ENCODE measurements at regions not wholly inside any gene's neighbourhood (a gene's known extent, or its start where the extent isn't known, plus 50 kb on each side); places are given as distances from the start of the nearest gene placed in this dataset.
"Not testable (repeated sequence)": the region's sequence is repeated elsewhere in the genome, so short reads cannot be mapped to it uniquely, and the experiment has no call there.

GRCh38 chr10:28434063-28434462, 98.9 kb upstream of the WAC start:
- no peak for DNase-seq (ENCODE audit: low read depth in 2 of 3, low spot score in 2 of 3)

GRCh38 chr10:28442403-28442802, 90.5 kb upstream of the WAC start:
- DNase-seq (ENCODE audit: low read depth in 2 of 3, low spot score in 2 of 3): no peak

- DNase-seq (ENCODE audit: low read depth in 2 of 3, low spot score in 2 of 3): no peak
Measured at GRCh38 chr10:28444031-28444430, 88.9 kb upstream of the WAC start.

GRCh38 chr10:28445516-28445915, 87.4 kb upstream of the WAC start:
- DNase-seq (ENCODE audit: low read depth in 2 of 3, low spot score in 2 of 3): no peak

GRCh38 chr10:28449382-28449781, 83.5 kb upstream of the WAC start:
- DNase-seq (ENCODE audit: low read depth in 2 of 3, low spot score in 2 of 3): no peak

- no peak for DNase-seq (ENCODE audit: low read depth in 2 of 3, low spot score in 2 of 3)
Measured at GRCh38 chr10:28449926-28450325, 83.0 kb upstream of the WAC start.

- no peak for DNase-seq (ENCODE audit: low read depth in 2 of 3, low spot score in 2 of 3)
Measured at GRCh38 chr10:28453926-28454325, 79.0 kb upstream of the WAC start.

GRCh38 chr10:28457110-28457509, 75.8 kb upstream of the WAC start:
- no peak for DNase-seq (ENCODE audit: low read depth in 2 of 3, low spot score in 2 of 3)

GRCh38 chr10:28457873-28458272, 75.0 kb upstream of the WAC start:
- not testable (repeated sequence) for DNase-seq (ENCODE audit: low read depth in 2 of 3, low spot score in 2 of 3)

- no peak for DNase-seq (ENCODE audit: low read depth in 2 of 3, low spot score in 2 of 3)
Measured at GRCh38 chr10:28459453-28460144, 73.3 kb upstream of the WAC start.

- DNase-seq (ENCODE audit: low read depth in 2 of 3, low spot score in 2 of 3): no peak
Measured at GRCh38 chr10:28463141-28463540, 69.8 kb upstream of the WAC start.

- DNase-seq (ENCODE audit: low read depth in 2 of 3, low spot score in 2 of 3): no peak
Measured at GRCh38 chr10:28463676-28464395, 69.1 kb upstream of the WAC start.

GRCh38 chr10:28467615-28468014, 65.3 kb upstream of the WAC start:
- DNase-seq (ENCODE audit: low read depth in 2 of 3, low spot score in 2 of 3): no peak

GRCh38 chr10:28468707-28469483, 64.0 kb upstream of the WAC start:
- DNase-seq (ENCODE audit: low read depth in 2 of 3, low spot score in 2 of 3): no peak

- no peak for DNase-seq (ENCODE audit: low read depth in 2 of 3, low spot score in 2 of 3)
Measured at GRCh38 chr10:28470873-28471651, 61.9 kb upstream of the WAC start.

- DNase-seq (ENCODE audit: low read depth in 2 of 3, low spot score in 2 of 3): no peak
Measured at GRCh38 chr10:28471652-28472050, 61.3 kb upstream of the WAC start.

GRCh38 chr10:28478646-28479045, 54.3 kb upstream of the WAC start:
- DNase-seq (ENCODE audit: low read depth in 2 of 3, low spot score in 2 of 3): no peak

- DNase-seq (ENCODE audit: low read depth in 2 of 3, low spot score in 2 of 3): no peak
Measured at GRCh38 chr10:28479425-28479865, 53.5 kb upstream of the WAC start.

GRCh38 chr10:28479927-28480627, 52.8 kb upstream of the WAC start:
- no peak for DNase-seq (ENCODE audit: low read depth in 2 of 3, low spot score in 2 of 3)

GRCh38 chr10:28480628-28480965, 52.3 kb upstream of the WAC start:
- no peak for DNase-seq (ENCODE audit: low read depth in 2 of 3, low spot score in 2 of 3)

- not testable (repeated sequence) for DNase-seq (ENCODE audit: low read depth in 2 of 3, low spot score in 2 of 3)
Measured at GRCh38 chr10:28481346-28481745, 51.6 kb upstream of the WAC start.

All from activated CD8-positive, alpha-beta memory T cell treated with anti-CD3 and anti-CD28 coated beads for 48 hours (primary cell).